IPS-18c (cell line): ENCODE measurements at regions not wholly inside any gene's neighbourhood (a gene's known extent, or its start where the extent isn't known, plus 50 kb on each side); places are given as distances from the start of the nearest gene placed in this dataset.

Source experiments
- H3K4me3 ChIP-seq: 2 replicates; pipeline ENCODE4 v1.7.0; 2013; ENCODE audit warnings: low read depth, mild to moderate bottlenecking, low read length, moderate library complexity; ENCODE audit not compliant: insufficient read depth
- H3K9me3 ChIP-seq: one replicate; pipeline ENCODE4 v1.6.1; 2013; ENCODE audit warnings: mild to moderate bottlenecking, low read length, moderate library complexity; ENCODE audit not compliant: control insufficient read depth, insufficient read depth

DNA sequence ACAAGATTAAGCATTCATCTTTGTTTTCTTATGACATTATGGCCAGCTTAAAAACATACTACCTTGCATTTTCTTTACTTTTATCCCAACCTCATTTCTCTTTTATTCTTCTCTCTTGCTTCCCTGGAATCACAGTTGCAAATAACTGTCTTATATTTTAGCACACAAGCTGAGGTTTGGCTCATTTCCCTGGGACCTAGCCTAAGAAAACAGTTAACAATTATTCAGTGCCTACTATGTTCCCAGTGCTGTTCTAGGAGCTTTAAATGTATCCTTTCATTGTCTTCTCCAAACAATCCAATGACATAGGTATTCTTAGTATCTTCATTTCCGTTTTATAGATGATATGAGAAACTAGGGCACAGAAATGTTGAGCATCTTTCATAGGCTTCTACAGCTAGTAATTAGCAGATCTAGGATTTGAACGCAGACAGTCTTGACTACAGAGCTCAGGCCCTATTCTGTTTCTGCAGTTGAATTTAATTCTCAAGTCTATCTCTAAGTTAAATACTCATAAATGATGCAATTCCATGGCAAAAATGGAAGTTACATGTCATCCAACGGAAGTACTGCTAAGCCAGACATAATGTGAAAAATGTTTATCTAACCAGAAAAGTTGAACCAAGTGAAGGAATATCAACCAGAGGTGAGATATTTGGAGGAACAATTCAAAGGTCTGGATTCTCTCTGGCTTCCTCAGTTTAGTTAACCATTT is 52.3 kb upstream of the MTAP start:
- Histone ChIP-seq H3K9me3 (no peaks in the 10 kb centered on the region), H3K4me3 (no peak overlapping the region)

DNA sequence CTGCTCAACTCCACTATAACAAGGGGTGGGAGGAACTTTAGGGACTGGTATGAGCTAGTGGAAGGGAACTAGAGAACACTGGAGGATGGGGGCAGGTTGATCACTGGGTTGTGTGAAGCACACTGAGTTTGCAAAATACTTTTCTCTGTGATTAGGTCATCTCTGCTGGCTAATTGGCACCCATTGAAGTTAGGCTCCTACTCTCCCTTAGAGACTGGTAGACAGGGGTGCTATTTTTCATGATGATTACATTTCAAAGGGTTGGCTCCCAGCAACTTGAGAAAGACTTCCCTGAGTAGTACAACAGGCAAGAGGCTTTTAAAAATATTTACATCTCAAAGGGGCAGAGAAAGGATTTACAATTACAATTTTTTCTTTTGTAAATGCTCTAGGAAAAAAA is 50.4 kb upstream of the MTAP start:
- no peaks in the 10 kb centered on the region for H3K9me3 ChIP-seq
- no peak overlapping the region for H3K4me3 ChIP-seq
